ENCODE measurements at regions not wholly inside any gene's neighbourhood (a gene's known extent, or its start where the extent isn't known, plus 50 kb on each side); places are given as distances from the start of the nearest gene placed in this dataset.

- Histone ChIP-seq H3K4me1 (ENCODE audit: insufficient read depth, low read length) (peaks cover 36% of the 10 kb centered on the region), H3K27me3 (ENCODE audit: insufficient read depth, low read length) (no peaks in the 10 kb centered on the region), H3K4me3 (ENCODE audit: low read length) (no peak overlapping the region), H3K9me3 (ENCODE audit: low read depth, low read length) (no peaks in the 10 kb centered on the region)
These were observed 175.1 kb upstream of the HDAC9 start for GRCh38 chr7:18320422-18320821.

- peaks cover 36% of the 10 kb centered on the region for H3K4me1 ChIP-seq (ENCODE audit: insufficient read depth, low read length)
- no peaks in the 10 kb centered on the region for H3K9me3 ChIP-seq (ENCODE audit: low read depth, low read length)
- no peaks in the 10 kb centered on the region for H3K27me3 ChIP-seq (ENCODE audit: insufficient read depth, low read length)
- no peak overlapping the region for H3K4me3 ChIP-seq (ENCODE audit: low read length)
These were observed 174.5 kb upstream of the HDAC9 start for GRCh38 chr7:18320971-18321567.

GRCh38 chr7:18330548-18330947 lies 165.0 kb upstream of the HDAC9 start:
- no peaks in the 10 kb centered on the region for H3K27me3 ChIP-seq (ENCODE audit: insufficient read depth, low read length)
- no peak overlapping the region for H3K4me3 ChIP-seq (ENCODE audit: low read length)
- H3K9me3 ChIP-seq (ENCODE audit: low read depth, low read length): no peaks in the 10 kb centered on the region
- H3K4me1 ChIP-seq (ENCODE audit: insufficient read depth, low read length): peaks cover 19% of the 10 kb centered on the region

DNA sequence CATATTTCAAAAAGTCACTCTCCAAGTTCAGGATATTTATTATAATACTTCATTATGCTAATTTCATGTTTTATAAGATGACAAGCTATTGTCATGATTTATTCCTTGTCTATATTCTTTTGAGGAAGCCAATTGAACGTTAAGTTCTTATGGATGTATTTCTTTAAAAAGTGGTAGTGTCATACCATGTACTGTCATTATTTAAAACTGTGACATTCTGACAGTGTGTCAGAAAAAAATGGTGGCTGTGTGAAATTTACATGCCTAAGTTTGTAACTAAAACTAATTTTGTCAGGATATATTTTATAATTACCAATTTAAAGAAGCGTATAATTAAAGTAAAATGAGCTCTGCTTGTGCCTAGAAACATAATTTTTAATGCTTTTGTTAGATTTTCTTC lies 158.9 kb upstream of the HDAC9 start:
- no peaks in the 10 kb centered on the region for H3K27me3 ChIP-seq (ENCODE audit: insufficient read depth, low read length)
- no peak overlapping the region for H3K4me3 ChIP-seq (ENCODE audit: low read length)
- peaks cover 12% of the 10 kb centered on the region for H3K9me3 ChIP-seq (ENCODE audit: low read depth, low read length)
- H3K4me1 ChIP-seq (ENCODE audit: insufficient read depth, low read length): peaks cover 22% of the 10 kb centered on the region

DNA sequence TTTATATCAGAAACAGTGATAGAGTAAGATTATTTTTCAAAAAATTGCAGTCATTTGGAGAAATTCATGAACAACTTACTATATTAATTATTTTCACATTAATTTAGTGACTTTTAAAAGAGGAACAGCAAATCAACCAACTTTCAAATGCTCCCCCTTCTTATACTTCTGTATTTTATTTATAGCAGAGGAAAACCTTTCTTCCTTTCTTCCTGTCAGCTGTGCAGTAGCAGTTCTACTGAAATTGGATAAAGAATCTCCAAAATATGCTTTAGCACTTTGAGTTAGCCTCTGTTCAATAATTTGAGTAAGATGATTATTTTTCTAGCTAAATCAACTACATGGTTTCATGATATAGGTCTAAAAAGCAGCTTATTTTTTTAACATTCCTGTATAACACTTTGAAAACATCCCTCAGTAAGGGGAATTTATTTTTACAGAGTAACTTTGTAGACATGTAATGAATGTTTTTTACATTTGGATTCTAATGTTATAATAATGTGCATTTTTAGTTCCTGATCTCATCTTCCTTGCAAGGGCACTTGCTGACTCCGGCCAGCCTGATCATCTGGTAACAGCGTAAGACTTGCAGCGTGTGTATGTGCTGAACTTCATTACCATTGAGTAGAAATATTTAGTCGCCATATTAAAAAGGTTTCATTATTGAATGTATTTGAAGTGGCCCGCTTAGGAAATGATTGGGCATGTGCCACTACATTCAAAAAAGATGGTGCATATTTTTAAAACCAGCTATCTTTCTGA lies 158.3 kb upstream of the HDAC9 start:
- Histone ChIP-seq H3K9me3 (ENCODE audit: low read depth, low read length) (peaks cover 12% of the 10 kb centered on the region), H3K27me3 (ENCODE audit: insufficient read depth, low read length) (no peaks in the 10 kb centered on the region), H3K4me3 (ENCODE audit: low read length) (no peak overlapping the region), H3K4me1 (ENCODE audit: insufficient read depth, low read length) (peaks cover 27% of the 10 kb centered on the region)

DNA sequence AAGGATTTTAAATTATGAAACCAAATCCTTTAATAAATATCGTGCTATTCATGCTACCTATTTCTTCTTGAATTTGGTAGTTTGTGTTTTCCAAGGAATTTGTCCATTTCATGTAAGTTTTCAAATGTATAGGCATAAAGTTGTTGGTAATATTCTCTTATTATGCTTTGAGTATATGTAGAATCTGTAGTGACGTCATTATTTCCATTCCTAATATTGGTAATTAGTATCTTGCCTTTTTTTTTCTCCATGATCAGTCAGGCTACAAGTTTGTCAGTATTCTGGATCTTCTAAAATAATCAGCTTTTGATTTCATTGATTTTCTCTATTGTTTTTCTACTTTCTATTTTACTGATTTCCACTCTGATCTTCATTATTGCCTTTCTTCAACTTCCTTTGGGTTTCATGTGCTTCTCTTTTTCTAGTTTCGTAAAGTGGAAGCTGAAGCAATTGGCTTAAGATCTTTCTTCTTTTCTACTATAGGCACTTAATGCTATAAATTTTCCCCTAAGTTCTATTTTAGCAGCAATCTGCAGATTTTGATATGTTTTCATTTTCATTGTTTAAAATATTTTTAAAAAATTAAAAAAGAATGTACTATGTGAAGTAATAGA lies 156.5 kb upstream of the HDAC9 start:
- H3K4me1 ChIP-seq (ENCODE audit: insufficient read depth, low read length): peaks cover 27% of the 10 kb centered on the region
- H3K27me3 ChIP-seq (ENCODE audit: insufficient read depth, low read length): no peaks in the 10 kb centered on the region
- no peak overlapping the region for H3K4me3 ChIP-seq (ENCODE audit: low read length)
- H3K9me3 ChIP-seq (ENCODE audit: low read depth, low read length): peaks cover 12% of the 10 kb centered on the region

DNA sequence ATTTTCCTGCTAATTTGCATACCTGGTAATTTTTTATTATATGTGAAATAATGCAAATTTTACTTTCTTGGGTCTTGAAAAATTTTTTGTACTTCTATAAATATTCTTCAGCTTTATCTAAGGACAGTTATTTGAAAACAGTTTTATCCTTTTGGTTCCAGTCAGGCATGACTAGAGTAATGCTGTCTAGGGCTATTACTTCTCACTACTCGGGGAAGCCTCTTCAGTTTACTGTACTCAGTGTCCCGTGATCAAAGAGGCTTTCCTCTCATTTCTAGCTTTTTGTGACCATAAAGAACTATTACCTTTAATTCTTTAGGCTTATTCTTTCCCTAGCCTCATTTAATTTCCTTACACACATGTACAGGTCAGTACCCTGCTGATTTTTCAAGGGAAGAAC lies 153.8 kb upstream of the HDAC9 start:
- Histone ChIP-seq H3K27me3 (ENCODE audit: insufficient read depth, low read length) (no peaks in the 10 kb centered on the region), H3K4me3 (ENCODE audit: low read length) (no peak overlapping the region), H3K4me1 (ENCODE audit: insufficient read depth, low read length) (peaks cover 14% of the 10 kb centered on the region), H3K9me3 (ENCODE audit: low read depth, low read length) (peaks cover 12% of the 10 kb centered on the region)

- peaks cover 11% of the 10 kb centered on the region for H3K4me1 ChIP-seq (ENCODE audit: insufficient read depth, low read length)
- peaks cover 12% of the 10 kb centered on the region for H3K9me3 ChIP-seq (ENCODE audit: low read depth, low read length)
- no peak overlapping the region for H3K4me3 ChIP-seq (ENCODE audit: low read length)
- no peaks in the 10 kb centered on the region for H3K27me3 ChIP-seq (ENCODE audit: insufficient read depth, low read length)
These were observed 152.5 kb upstream of the HDAC9 start for GRCh38 chr7:18343047-18343446.

- Histone ChIP-seq H3K27me3 (ENCODE audit: insufficient read depth, low read length) (no peaks in the 10 kb centered on the region), H3K4me3 (ENCODE audit: low read length) (no peak overlapping the region), H3K4me1 (ENCODE audit: insufficient read depth, low read length) (peaks cover 8% of the 10 kb centered on the region), H3K9me3 (ENCODE audit: low read depth, low read length) (peaks cover 12% of the 10 kb centered on the region)
These were observed 151.0 kb upstream of the HDAC9 start for GRCh38 chr7:18344536-18344935.

- Histone ChIP-seq H3K4me1 (ENCODE audit: insufficient read depth, low read length) (peaks cover 8% of the 10 kb centered on the region), H3K4me3 (ENCODE audit: low read length) (no peak overlapping the region), H3K27me3 (ENCODE audit: insufficient read depth, low read length) (no peaks in the 10 kb centered on the region), H3K9me3 (ENCODE audit: low read depth, low read length) (peaks cover 5% of the 10 kb centered on the region)
These were observed 149.8 kb upstream of the HDAC9 start for GRCh38 chr7:18345641-18346234.

GRCh38 chr7:18347170-18347569 lies 148.4 kb upstream of the HDAC9 start:
- no peak overlapping the region for H3K4me3 ChIP-seq (ENCODE audit: low read length)
- no peaks in the 10 kb centered on the region for H3K27me3 ChIP-seq (ENCODE audit: insufficient read depth, low read length)
- H3K9me3 ChIP-seq (ENCODE audit: low read depth, low read length): no peaks in the 10 kb centered on the region
- peaks cover 4% of the 10 kb centered on the region for H3K4me1 ChIP-seq (ENCODE audit: insufficient read depth, low read length)

- Histone ChIP-seq H3K4me1 (ENCODE audit: insufficient read depth, low read length) (peaks cover 6% of the 10 kb centered on the region), H3K9me3 (ENCODE audit: low read depth, low read length) (no peaks in the 10 kb centered on the region), H3K4me3 (ENCODE audit: low read length) (no peak overlapping the region), H3K27me3 (ENCODE audit: insufficient read depth, low read length) (no peaks in the 10 kb centered on the region)
These were observed 144.9 kb upstream of the HDAC9 start for GRCh38 chr7:18350678-18351077.

DNA sequence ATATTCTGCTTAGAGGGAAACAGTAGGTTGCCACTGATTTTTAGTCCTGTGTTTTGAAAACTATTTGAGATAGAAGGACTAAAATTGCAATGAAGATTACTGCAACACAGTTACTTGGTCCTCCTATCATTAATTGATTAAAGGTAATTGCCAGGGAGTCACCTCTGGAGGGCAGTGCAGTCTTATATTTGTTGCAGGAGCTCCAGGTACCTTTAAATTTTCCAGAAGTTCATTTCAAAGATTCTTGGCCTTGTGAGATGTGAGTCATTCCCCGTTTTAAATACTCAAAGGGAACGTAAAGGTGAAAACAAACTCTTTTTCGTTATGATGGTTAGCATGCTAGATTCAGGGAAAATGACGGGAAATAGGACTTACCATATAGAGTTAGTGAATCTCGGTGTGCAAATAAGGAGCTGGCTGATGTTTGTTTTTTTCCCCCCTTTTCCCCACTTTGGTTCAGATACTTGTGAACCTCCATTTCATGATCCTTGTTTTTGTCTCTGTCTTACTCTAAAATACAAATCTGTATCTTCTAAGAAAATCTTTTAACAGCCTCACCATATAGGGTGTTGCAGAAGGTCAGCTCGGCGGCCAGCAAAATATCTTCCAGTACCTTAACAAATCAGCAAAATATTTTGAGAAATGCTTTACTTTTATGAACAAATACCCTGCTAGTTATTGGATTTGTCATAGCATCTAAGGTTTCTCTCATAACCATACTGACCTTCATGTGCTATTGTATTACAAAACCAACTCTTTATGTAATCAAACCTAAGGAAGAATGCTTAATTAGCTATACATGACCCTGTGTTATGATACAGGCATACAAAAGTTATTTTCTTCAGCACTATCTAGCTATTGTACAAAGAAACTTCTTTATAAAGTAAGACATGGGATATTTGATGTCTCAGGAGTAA lies 143.0 kb upstream of the HDAC9 start:
- H3K9me3 ChIP-seq (ENCODE audit: low read depth, low read length): no peaks in the 10 kb centered on the region
- no peak overlapping the region for H3K4me3 ChIP-seq (ENCODE audit: low read length)
- H3K4me1 ChIP-seq (ENCODE audit: insufficient read depth, low read length): peaks cover 8% of the 10 kb centered on the region
- H3K27me3 ChIP-seq (ENCODE audit: insufficient read depth, low read length): no peaks in the 10 kb centered on the region

DNA sequence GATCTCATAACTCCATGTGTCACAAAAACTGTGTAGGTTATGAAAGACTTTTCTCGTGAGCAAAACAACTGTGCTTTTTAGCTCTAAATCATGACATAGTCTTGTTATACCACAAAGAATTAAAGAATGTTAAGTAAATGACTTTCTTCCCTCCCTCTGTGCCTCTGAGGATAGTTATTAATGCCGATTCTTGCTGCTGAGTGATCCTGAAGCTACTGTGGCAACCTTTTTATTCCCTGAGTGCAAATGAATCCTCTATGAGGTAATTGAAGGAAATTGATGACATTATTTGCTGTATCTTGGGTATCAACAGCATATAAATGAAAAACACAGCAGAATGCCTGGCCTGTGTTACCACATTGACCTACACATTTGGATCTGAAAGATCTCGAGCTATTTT lies 142.2 kb upstream of the HDAC9 start:
- Histone ChIP-seq H3K4me1 (ENCODE audit: insufficient read depth, low read length) (peaks cover 8% of the 10 kb centered on the region), H3K27me3 (ENCODE audit: insufficient read depth, low read length) (no peaks in the 10 kb centered on the region), H3K4me3 (ENCODE audit: low read length) (no peak overlapping the region), H3K9me3 (ENCODE audit: low read depth, low read length) (no peaks in the 10 kb centered on the region)
